ENCODE measurements at regions not wholly inside any gene's neighbourhood (a gene's known extent, or its start where the extent isn't known, plus 50 kb on each side); places are given as distances from the start of the nearest gene placed in this dataset.
A peak's percentile ranks its signal among the peaks of the same experiment; 100 is the strongest.

DNA sequence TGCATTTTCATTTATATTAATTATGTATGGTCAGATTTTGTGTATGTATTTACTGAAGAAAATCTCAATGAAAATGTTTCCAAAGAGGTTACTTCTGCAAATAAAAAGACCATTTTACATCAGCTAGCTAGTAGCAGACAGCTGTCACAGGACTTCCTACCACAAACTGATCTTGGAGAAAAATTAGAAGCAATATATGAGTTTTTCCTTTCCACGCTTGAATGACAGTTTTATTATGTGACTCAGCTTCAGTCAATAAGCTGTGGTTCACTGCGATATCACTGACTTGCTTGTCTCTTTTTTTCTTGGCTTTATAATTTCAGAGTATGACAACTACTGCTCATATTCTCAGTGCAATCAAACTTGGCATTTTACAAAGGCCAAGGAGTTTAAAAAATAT is 787.4 kb upstream of the GALNTL6 start:
- no peaks in the 10 kb centered on the region for H3K27me3 Mint-ChIP-seq (ENCODE audit: insufficient read depth, low read depth, poor library complexity)
- H3K9me3 Mint-ChIP-seq = peaks cover 17% of the 10 kb centered on the region
- peaks cover 31% of the 10 kb centered on the region for H3K4me1 Mint-ChIP-seq
- H3K27me3 ChIP-seq (ENCODE audit: insufficient read depth) = no peaks in the 10 kb centered on the region
- no peak overlapping the region for H3K4me3 Mint-ChIP-seq
- H3F3A ChIP-seq (replicated peaks; ENCODE audit: low read depth) = no peaks in the 10 kb centered on the region
- DNase-seq (ENCODE audit: low spot score) (no peak), ATAC-seq (no peak)
- H4K20me1 ChIP-seq (replicated peaks; ENCODE audit: insufficient read depth) = no peaks in the 10 kb centered on the region
- H3K4me3 ChIP-seq = no peak overlapping the region
- no peak overlapping the region for H3K27ac ChIP-seq (ENCODE audit: low read depth)
- TF ChIP-seq EZH2 (IDR thresholded peaks at IDR 0.05; ENCODE audit: low read depth, unreplicated experiment) = no peak
- TF ChIP-seq JUNB (IDR thresholded peaks at IDR 0.05; ENCODE audit: unreplicated experiment) = no peak
- TF ChIP-seq, protein P1, sequence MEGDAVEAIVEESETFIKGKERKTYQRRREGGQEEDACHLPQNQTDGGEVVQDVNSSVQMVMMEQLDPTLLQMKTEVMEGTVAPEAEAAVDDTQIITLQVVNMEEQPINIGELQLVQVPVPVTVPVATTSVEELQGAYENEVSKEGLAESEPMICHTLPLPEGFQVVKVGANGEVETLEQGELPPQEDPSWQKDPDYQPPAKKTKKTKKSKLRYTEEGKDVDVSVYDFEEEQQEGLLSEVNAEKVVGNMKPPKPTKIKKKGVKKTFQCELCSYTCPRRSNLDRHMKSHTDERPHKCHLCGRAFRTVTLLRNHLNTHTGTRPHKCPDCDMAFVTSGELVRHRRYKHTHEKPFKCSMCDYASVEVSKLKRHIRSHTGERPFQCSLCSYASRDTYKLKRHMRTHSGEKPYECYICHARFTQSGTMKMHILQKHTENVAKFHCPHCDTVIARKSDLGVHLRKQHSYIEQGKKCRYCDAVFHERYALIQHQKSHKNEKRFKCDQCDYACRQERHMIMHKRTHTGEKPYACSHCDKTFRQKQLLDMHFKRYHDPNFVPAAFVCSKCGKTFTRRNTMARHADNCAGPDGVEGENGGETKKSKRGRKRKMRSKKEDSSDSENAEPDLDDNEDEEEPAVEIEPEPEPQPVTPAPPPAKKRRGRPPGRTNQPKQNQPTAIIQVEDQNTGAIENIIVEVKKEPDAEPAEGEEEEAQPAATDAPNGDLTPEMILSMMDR (conservative IDR thresholded peaks at IDR 0.05; ENCODE audit: low read depth in 2 of 2) = no peak
- TF ChIP-seq, protein P2, sequence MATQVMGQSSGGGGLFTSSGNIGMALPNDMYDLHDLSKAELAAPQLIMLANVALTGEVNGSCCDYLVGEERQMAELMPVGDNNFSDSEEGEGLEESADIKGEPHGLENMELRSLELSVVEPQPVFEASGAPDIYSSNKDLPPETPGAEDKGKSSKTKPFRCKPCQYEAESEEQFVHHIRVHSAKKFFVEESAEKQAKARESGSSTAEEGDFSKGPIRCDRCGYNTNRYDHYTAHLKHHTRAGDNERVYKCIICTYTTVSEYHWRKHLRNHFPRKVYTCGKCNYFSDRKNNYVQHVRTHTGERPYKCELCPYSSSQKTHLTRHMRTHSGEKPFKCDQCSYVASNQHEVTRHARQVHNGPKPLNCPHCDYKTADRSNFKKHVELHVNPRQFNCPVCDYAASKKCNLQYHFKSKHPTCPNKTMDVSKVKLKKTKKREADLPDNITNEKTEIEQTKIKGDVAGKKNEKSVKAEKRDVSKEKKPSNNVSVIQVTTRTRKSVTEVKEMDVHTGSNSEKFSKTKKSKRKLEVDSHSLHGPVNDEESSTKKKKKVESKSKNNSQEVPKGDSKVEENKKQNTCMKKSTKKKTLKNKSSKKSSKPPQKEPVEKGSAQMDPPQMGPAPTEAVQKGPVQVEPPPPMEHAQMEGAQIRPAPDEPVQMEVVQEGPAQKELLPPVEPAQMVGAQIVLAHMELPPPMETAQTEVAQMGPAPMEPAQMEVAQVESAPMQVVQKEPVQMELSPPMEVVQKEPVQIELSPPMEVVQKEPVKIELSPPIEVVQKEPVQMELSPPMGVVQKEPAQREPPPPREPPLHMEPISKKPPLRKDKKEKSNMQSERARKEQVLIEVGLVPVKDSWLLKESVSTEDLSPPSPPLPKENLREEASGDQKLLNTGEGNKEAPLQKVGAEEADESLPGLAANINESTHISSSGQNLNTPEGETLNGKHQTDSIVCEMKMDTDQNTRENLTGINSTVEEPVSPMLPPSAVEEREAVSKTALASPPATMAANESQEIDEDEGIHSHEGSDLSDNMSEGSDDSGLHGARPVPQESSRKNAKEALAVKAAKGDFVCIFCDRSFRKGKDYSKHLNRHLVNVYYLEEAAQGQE (IDR thresholded peaks at IDR 0.05; ENCODE audit: unreplicated experiment) = no peak
- no peak for TF ChIP-seq NANOG (IDR thresholded peaks at IDR 0.05; ENCODE audit: borderline replicate concordance)
- no peak for TF ChIP-seq STAT1 (IDR thresholded peaks at IDR 0.05; ENCODE audit: unreplicated experiment)
- no peaks in the 10 kb centered on the region for H3K79me2 ChIP-seq (replicated peaks; ENCODE audit: insufficient read depth)
- H3K27ac Mint-ChIP-seq = no peak overlapping the region
- peaks cover 23% of the 10 kb centered on the region; the same call in 2 of the 3 replicates for H3K36me3 Mint-ChIP-seq (ENCODE audit: low read depth)
- no peaks in the 10 kb centered on the region for H3K36me3 ChIP-seq (ENCODE audit: insufficient read depth)
- H3K9me2 ChIP-seq (ENCODE audit: insufficient read depth) = no peaks in the 10 kb centered on the region
- no peak overlapping the region for H3K4me2 ChIP-seq
- peaks cover 43% of the 10 kb centered on the region for H3K4me1 ChIP-seq (ENCODE audit: insufficient read depth)
- H2AFZ ChIP-seq = no peak overlapping the region

DNA sequence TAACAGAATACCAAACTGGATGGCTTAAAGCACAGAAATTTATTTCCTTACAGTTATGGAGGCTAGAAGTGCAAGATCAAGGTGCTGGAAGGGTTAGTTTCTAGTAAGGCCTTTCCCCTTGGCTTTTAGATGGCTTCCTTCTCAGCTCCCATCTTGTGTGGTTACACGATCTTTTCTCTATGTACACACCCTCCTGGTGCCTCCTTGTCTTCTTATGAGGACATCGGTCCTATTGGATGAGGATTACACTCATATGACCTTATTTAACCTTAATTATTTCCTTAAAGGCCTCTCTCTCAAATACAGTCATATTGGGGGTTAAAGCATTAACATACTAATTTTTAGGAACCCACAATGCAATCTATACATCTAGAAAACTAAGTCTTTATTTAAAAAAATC is 787.9 kb upstream of the GALNTL6 start:
- no peaks in the 10 kb centered on the region for H4K20me1 ChIP-seq (replicated peaks; ENCODE audit: insufficient read depth)
- H3K27me3 Mint-ChIP-seq (ENCODE audit: insufficient read depth, low read depth, poor library complexity) = no peaks in the 10 kb centered on the region
- peaks cover 25% of the 10 kb centered on the region; the same call in 2 of the 3 replicates for H3K36me3 Mint-ChIP-seq (ENCODE audit: low read depth)
- H2AFZ ChIP-seq = peak overlapping the region; percentile 64; the same call in 1 of the 2 replicates
- peaks cover 34% of the 10 kb centered on the region for H3K4me1 Mint-ChIP-seq
- H3K4me3 Mint-ChIP-seq = no peak overlapping the region
- DNase-seq (ENCODE audit: low spot score) (no peak), ATAC-seq (no peak)
- H3K4me2 ChIP-seq = no peak overlapping the region
- H3K27ac ChIP-seq (ENCODE audit: low read depth) = no peak overlapping the region
- H3K36me3 ChIP-seq (ENCODE audit: insufficient read depth) = no peaks in the 10 kb centered on the region
- no peaks in the 10 kb centered on the region for H3F3A ChIP-seq (replicated peaks; ENCODE audit: low read depth)
- peaks cover 2% of the 10 kb centered on the region; the same call in 1 of the 2 replicates for H3K9me2 ChIP-seq (ENCODE audit: insufficient read depth)
- H3K27me3 ChIP-seq (ENCODE audit: insufficient read depth) = no peaks in the 10 kb centered on the region
- no peak overlapping the region for H3K27ac Mint-ChIP-seq
- no peaks in the 10 kb centered on the region for H3K79me2 ChIP-seq (replicated peaks; ENCODE audit: insufficient read depth)
- no peak overlapping the region for H3K4me3 ChIP-seq
- H3K4me1 ChIP-seq (ENCODE audit: insufficient read depth) = peaks cover 47% of the 10 kb centered on the region
- H3K9me3 Mint-ChIP-seq = peaks cover 16% of the 10 kb centered on the region
- TF ChIP-seq EZH2 (IDR thresholded peaks at IDR 0.05; ENCODE audit: low read depth, unreplicated experiment) (no peak), ZNF114 (CRISPR knock-in tag; IDR thresholded peaks at IDR 0.05) (no peak), CREB1 (CRISPR knock-in tag; IDR thresholded peaks at IDR 0.05; ENCODE audit: low read depth) (no peak), JUNB (IDR thresholded peaks at IDR 0.05; ENCODE audit: unreplicated experiment) (no peak), POLR2AphosphoS5 (IDR thresholded peaks at IDR 0.05; ENCODE audit: low read depth) (no peak)
- TF ChIP-seq, protein P2 (IDR thresholded peaks at IDR 0.05; ENCODE audit: unreplicated experiment) = no peak

Measured in GM23338 (cell line).